Prostate gland (tissue), 2 donors: ENCODE measurements at regions not wholly inside any gene's neighbourhood (a gene's known extent, or its start where the extent isn't known, plus 50 kb on each side); places are given as distances from the start of the nearest gene placed in this dataset.

Source experiments
- POLR2A ChIP-seq: fragments of 450-650 bp; IDR thresholded peaks from one replicate; pipeline ENCODE4 v1.6.1; 2016; ENCODE audit warnings: antibody characterized with exemption, mild to moderate bottlenecking
- POLR2AphosphoS5 ChIP-seq: sonication (generic); formaldehyde crosslinking; IDR thresholded peaks from one replicate; pipeline ENCODE4 v1.6.1; 2017; ENCODE audit warnings: antibody characterized with exemption
- TF ChIP-seq, protein P1 (sequence below), 4 experiments: fragments of 200-600 bp in 2 of 4; fragments of 450-650 bp in 2 of 4; sonication (generic) in 2 of 4; IDR thresholded peaks; 1 replicate in 3 of 4; 2 replicates in 1 of 4; pipeline ENCODE4 v1.5.1; 2016 to 2019; ENCODE audit warnings: antibody characterized with exemption in 4 of 4, mild to moderate bottlenecking in 2 of 4, moderate library complexity in 2 of 4

DNA sequence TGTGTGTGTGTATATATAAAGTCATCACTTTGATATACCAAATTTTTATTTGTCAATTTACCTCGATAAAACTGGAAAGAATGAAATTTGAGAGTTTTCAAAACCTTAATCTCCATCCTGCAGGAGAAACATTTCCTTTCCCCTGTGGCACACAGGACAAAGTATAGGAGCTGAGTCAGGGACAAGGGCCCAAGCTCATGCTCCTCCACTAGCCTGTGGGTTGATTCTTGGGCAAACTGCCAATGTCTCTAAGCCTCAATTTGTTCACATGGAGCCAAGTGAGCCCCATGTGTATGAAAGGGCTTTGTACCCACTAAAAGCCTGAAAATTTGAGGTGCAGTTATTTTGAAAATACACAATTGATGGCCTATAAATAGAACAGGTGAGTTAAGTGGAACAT lies 60.3 kb upstream of the IL6 start:
- TF ChIP-seq, protein P1, sequence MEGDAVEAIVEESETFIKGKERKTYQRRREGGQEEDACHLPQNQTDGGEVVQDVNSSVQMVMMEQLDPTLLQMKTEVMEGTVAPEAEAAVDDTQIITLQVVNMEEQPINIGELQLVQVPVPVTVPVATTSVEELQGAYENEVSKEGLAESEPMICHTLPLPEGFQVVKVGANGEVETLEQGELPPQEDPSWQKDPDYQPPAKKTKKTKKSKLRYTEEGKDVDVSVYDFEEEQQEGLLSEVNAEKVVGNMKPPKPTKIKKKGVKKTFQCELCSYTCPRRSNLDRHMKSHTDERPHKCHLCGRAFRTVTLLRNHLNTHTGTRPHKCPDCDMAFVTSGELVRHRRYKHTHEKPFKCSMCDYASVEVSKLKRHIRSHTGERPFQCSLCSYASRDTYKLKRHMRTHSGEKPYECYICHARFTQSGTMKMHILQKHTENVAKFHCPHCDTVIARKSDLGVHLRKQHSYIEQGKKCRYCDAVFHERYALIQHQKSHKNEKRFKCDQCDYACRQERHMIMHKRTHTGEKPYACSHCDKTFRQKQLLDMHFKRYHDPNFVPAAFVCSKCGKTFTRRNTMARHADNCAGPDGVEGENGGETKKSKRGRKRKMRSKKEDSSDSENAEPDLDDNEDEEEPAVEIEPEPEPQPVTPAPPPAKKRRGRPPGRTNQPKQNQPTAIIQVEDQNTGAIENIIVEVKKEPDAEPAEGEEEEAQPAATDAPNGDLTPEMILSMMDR (IDR thresholded peaks at IDR 0.05), result no peak
- TF ChIP-seq POLR2A (no peak), POLR2AphosphoS5 (no peak)
